Neural crest cell (in vitro differentiated cells): ENCODE measurements at regions not wholly inside any gene's neighbourhood (a gene's known extent, or its start where the extent isn't known, plus 50 kb on each side); places are given as distances from the start of the nearest gene placed in this dataset.

Experiments used
- DNase-seq: peaks from one replicate; pipeline ENCODE4 v3.0.0; 2021; ENCODE audit warnings: low read depth, mixed read lengths, low spot score
- H3K27ac Mint-ChIP-seq: one replicate; pipeline ENCODE4 v1.8.0; 2021; ENCODE audit warnings: mild to moderate bottlenecking, mixed read lengths; ENCODE audit not compliant: unreplicated experiment
- H3K27me3 Mint-ChIP-seq: 2 replicates; pipeline ENCODE4 v1.8.0; 2021; ENCODE audit warnings: low read depth, mild to moderate bottlenecking, mixed read lengths
- H3K36me3 Mint-ChIP-seq: 2 replicates; pipeline ENCODE4 v1.8.0; 2021; ENCODE audit warnings: low read depth, mild to moderate bottlenecking, mixed read lengths
- H3K4me1 Mint-ChIP-seq: 2 replicates; pipeline ENCODE4 v1.8.0; 2021; ENCODE audit warnings: mixed read lengths
- H3K4me3 Mint-ChIP-seq: one replicate; pipeline ENCODE4 v1.8.0; 2021; ENCODE audit warnings: mild to moderate bottlenecking, mixed read lengths
- H3K9me3 Mint-ChIP-seq: 2 replicates; pipeline ENCODE4 v1.8.0; 2021; ENCODE audit warnings: mixed read lengths
- CTCF ChIP-seq: fragments of 200-600 bp; sonication (generic); conservative IDR thresholded peaks from 2 replicates; pipeline ENCODE4 v1.5.0; 2021; ENCODE audit warnings: antibody characterized with exemption, mild to moderate bottlenecking

GRCh38 chr18:31225668-31226067 lies 63.0 kb upstream of the DSC1 start:
- Mint-ChIP-seq H3K36me3 (peaks cover 9% of the 10 kb centered on the region), H3K4me1 (peaks cover 20% of the 10 kb centered on the region), H3K27ac (peak overlapping the region; percentile 88), H3K9me3 (peaks cover 8% of the 10 kb centered on the region), H3K4me3 (no peak overlapping the region), H3K27me3 (no peaks in the 10 kb centered on the region)
- DNase-seq = no peak
- no peak for TF ChIP-seq CTCF

GRCh38 chr18:31227497-31228229 lies 65.0 kb upstream of the DSC1 start:
- no peaks in the 10 kb centered on the region for H3K9me3 Mint-ChIP-seq
- DNase-seq = no peak
- TF ChIP-seq CTCF = no peak
- no peaks in the 10 kb centered on the region for H3K27me3 Mint-ChIP-seq
- H3K4me3 Mint-ChIP-seq = no peak overlapping the region
- peak overlapping the region; percentile 21 for H3K27ac Mint-ChIP-seq
- H3K4me1 Mint-ChIP-seq = peaks cover 20% of the 10 kb centered on the region
- H3K36me3 Mint-ChIP-seq = no peaks in the 10 kb centered on the region

- Mint-ChIP-seq H3K4me3 (no peak overlapping the region), H3K27me3 (no peaks in the 10 kb centered on the region), H3K27ac (no peak overlapping the region), H3K9me3 (no peaks in the 10 kb centered on the region), H3K36me3 (no peaks in the 10 kb centered on the region), H3K4me1 (peaks cover 20% of the 10 kb centered on the region)
- DNase-seq = no peak
- no peak for TF ChIP-seq CTCF
Measured at GRCh38 chr18:31229829-31230228, 67.2 kb upstream of the DSC1 start.

GRCh38 chr18:31230495-31230894 lies 67.8 kb upstream of the DSC1 start:
- no peak overlapping the region for H3K27ac Mint-ChIP-seq
- H3K4me3 Mint-ChIP-seq = no peak overlapping the region
- no peaks in the 10 kb centered on the region for H3K36me3 Mint-ChIP-seq
- no peak for TF ChIP-seq CTCF
- no peak for DNase-seq
- peaks cover 15% of the 10 kb centered on the region for H3K4me1 Mint-ChIP-seq
- H3K9me3 Mint-ChIP-seq = no peaks in the 10 kb centered on the region
- H3K27me3 Mint-ChIP-seq = no peaks in the 10 kb centered on the region

- H3K4me1 Mint-ChIP-seq = peaks cover 3% of the 10 kb centered on the region
- H3K27me3 Mint-ChIP-seq = no peaks in the 10 kb centered on the region
- no peaks in the 10 kb centered on the region for H3K9me3 Mint-ChIP-seq
- no peak overlapping the region for H3K4me3 Mint-ChIP-seq
- H3K36me3 Mint-ChIP-seq = no peaks in the 10 kb centered on the region
- no peak for DNase-seq
- no peak overlapping the region for H3K27ac Mint-ChIP-seq
- no peak for TF ChIP-seq CTCF
Measured at GRCh38 chr18:31232013-31232412, 69.4 kb upstream of the DSC1 start.
